GM19240 (cell line): ENCODE measurements at regions not wholly inside any gene's neighbourhood (a gene's known extent, or its start where the extent isn't known, plus 50 kb on each side); places are given as distances from the start of the nearest gene placed in this dataset.

ENCODE experiments used
- DNase-seq: peaks from one replicate; pipeline ENCODE4 v3.0.0; 2011; ENCODE audit warnings: low spot score; ENCODE audit not compliant: insufficient read length

GRCh38 chr11:11140510-11140909 is 212.5 kb downstream of the CSNK2A3 start:
- DNase-seq = no peak

- DNase-seq = no peak
Observed at GRCh38 chr11:11137339-11137738, 215.7 kb downstream of the CSNK2A3 start.

GRCh38 chr11:11135820-11136476 is 217.1 kb downstream of the CSNK2A3 start:
- no peak for DNase-seq

DNA sequence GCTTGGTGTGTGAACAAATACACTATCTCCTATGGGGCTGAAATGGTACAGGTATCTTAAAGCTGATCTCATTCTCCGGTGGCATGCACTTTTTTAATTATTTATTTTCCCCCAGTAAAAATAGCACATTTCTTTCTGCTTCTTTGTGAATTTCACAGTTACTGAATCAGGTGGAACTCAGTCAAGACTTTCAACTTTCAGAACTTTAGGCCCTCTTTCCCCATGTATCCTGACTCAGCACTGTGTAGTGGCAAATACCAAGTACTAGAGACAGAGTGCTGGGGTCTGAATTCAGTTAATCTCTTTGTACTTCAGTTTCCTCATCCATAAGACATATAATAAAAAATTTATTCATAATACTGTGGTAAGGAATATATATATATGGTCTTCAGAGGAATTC is 223.9 kb downstream of the CSNK2A3 start:
- no peak for DNase-seq

- DNase-seq = no peak
Observed at GRCh38 chr11:11125618-11126017, 227.4 kb downstream of the CSNK2A3 start.

DNA sequence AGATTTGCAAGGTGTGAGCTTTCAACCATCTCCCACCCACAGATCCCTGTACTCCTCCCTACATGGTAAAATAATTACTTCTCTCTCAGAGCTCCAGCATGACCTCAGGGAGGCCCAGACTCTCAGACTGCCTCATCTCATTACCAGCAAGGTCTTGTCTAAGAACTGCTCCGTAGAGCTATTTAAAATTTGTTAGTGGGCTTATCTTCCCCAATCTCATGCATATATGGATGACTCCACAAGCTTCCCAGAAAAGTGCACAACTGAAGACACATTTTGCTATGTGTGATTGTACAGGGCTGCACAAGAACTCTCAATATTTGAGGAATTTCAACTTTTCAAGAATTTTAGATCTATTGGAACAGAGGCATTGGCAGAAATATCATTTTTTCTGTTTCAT is 230.3 kb downstream of the CSNK2A3 start:
- DNase-seq = no peak

DNA sequence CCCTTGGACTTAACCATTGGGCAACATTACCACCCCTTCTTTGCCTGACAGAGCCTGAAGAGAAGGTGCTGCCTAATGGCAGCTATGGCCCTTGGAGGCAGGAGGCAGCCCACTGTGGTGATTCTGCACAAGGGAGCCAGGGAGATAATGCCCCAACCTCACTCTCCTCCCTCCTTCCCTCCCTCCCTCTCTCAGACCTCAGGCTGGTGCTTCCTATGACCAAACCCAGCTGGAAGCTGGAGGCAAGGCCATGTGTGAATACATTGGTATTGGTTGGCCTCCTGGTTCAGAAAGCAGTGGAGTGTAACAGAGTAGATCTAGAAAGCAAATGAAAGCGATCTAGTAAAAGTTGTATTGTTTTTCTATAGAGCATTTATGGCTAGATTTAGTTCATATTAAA is 233.1 kb downstream of the CSNK2A3 start:
- no peak for DNase-seq

- no peak for DNase-seq
Observed at GRCh38 chr11:11117730-11118129, 235.3 kb downstream of the CSNK2A3 start.

DNA sequence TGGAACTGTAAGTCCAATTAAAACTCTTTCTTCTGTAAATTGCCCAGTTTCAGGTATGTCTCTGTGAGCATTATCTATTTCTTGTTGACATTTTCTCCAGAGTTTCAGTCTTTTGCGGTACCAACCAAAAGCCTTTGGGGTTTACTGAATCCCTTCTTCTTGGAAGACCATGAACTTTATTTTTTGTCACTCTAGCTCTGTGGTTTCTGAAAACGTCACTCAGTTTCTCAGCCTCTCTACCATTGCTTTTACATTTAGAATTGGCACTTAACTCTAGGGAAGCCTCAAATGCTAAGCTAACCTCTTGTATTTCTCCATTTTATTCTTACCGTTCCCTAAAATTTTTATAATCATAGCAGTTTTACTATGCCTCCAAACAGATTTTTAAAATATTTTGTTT is 237.6 kb downstream of the CSNK2A3 start:
- DNase-seq = no peak

DNA sequence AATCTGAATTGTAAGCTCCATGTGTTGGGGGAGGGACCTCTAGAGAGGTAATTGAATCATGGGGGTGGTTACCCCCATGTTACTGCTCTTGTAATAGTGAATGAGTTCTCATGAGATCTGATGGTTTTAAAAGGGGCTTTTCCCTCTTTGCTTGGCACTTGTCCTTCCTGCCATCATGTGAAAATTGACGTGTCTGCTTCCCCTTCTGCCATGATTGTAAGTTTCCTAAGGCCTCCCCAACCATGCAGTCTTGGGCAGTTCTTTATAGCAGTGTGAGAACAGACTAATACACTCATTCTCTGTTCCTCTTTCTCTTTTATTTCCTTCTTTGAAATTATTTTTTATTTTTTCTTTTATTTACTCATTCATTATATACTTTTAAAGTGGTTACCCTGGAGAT is 239.4 kb downstream of the CSNK2A3 start:
- DNase-seq = no peak

DNA sequence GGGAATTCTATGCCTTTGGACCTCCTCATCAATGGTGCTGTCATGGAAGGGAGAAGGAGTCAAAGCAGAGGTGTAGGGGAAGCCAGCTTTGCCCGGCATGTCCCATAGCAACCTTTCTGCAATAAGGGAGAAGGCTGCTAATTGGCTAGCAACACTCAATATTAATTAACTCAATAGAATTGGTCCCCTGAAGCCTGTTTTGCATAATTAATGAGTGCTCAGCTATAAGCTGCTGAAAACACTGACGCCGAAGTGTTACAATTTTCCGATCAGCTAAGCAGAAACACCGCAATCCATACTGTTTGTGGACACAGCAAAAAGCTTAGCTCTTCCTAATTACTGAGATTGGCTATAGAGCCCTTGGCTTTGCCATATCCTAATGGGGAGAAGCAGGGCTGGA is 245.0 kb downstream of the CSNK2A3 start:
- DNase-seq = no peak

DNA sequence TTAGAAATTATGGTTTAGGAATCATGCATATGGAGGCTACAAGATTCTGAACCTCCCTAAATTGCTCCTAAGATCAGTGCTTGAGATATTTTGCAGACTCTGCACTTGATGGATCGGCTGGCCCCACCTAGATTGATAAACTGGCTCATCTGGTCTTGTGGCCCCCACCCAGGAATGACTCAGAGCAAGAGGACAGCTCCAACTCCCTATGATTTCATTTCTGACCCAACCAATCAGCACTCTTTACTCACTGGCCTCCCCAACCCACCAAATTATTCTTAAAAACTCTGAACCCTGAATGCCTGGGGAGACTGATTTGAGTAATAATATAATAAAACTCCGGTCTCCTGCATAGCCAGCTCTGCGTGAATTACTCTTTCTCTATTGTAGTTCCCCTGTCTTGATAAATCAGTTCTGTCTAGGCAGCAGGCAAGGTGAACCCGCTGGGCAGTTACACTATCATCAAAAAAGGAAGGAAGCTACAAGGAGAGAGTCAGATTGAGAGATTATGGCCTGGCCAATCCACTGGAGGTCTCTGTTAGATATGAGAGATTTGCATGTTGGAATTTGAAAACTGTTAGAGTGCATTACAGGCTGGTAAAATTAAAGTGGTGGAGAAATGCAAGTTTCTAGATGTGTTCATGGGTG is 245.8 kb downstream of the CSNK2A3 start:
- DNase-seq = no peak

GRCh38 chr11:11105361-11105760 is 247.5 kb upstream of the ZBED5 start:
- DNase-seq = no peak

DNA sequence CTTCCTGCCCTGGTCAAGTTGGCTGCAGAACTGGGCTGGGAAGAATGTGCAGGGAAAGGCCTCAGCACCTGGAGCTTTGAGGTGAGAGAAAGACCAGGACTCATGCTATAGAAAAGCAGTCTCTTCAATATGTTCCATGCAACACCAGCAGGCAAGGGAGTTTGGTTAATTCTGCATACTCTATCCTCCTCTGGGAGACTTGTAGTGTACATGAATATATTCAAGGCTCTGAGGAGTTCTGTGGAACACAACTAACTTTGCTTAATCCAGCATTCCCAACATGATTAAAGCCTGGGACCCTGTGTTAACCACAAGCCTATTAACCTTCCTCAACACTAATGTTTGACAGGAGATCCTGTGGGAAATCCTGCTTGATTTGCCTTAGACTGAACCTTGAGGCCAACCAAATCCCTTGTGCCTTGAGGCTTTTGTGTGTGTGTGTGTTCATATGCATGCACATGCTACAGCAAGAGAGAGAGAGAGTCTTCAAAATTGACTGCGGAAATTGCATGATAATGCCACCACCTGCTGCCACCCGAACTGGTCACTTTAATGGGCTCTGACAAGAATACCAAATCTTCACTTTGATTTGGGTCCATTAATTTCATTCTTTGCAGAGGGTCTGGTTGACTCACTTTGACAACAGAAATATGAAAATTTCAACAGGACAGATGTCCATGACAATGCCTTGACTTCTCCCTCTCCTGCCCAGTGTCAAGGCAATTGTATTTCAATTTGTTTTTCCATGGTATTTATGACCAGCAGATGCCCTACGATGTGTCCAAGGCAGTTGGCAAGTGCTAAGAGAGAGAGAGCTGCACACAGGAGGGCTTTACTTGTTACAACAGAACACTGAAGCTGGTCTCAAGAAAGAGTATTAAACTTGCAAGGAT is 238.2 kb upstream of the ZBED5 start:
- no peak for DNase-seq

DNA sequence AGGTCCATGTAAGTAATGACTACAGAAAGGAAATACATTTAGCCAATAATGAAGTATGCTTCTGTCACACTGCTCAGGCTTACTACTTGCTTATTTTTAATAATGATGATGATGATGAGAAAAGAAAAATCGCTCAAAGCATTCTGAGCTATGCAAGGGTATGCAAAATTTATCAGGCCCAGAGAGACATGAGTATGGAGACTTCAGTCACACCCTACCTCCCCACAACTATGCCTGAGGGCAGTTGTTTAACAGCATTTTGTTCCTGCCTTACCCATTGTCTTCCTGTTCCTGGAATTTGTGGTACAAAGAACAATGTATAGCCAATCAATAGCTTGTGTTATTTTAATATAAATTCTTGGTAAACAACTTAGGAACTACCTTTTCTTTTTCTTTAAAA is 232.6 kb upstream of the ZBED5 start:
- no peak for DNase-seq

- no peak for DNase-seq
Observed at GRCh38 chr11:11089805-11090204, 232.0 kb upstream of the ZBED5 start.

- no peak for DNase-seq
Observed at GRCh38 chr11:11086979-11087378, 229.1 kb upstream of the ZBED5 start.

DNA sequence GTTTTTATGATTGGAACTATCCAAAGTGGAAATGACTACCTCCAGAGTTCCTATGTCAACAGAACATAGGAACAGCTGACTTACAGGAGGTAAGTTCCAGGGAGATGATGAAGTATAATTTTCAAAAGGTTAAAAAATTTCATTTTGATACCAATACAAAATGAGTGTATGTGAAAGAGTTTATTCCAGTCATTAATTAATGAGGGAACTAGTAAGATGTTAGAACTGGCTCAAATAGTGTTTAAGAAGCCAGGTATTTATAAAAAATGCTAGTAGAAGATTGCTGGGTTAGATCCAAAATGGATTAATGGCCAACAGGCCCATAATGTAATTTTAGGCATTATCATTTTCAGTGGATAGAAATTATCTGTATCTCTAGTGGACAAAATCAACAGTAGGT is 227.7 kb upstream of the ZBED5 start:
- no peak for DNase-seq

DNA sequence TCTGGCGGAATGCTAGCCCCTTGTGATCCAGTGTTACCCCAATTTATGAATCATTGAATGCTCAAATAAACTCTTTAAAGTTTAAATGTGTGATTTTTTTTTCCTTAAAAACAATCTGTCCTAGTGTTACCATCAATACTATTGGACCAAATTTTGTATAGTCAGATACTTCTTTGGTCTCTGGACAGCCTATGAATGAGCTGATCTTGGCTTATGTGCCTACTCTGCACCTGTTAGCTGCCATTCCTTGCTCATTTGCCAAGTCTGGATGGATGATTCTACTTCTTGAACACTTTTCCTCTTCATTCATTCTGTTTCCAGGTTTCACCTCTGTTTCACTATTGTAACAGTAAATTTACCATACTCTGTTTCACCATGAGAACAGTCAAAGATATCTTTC is 226.5 kb upstream of the ZBED5 start:
- no peak for DNase-seq

- no peak for DNase-seq
Observed at GRCh38 chr11:11083441-11083840, 225.6 kb upstream of the ZBED5 start.

GRCh38 chr11:11082646-11083045 is 224.8 kb upstream of the ZBED5 start:
- no peak for DNase-seq

DNA sequence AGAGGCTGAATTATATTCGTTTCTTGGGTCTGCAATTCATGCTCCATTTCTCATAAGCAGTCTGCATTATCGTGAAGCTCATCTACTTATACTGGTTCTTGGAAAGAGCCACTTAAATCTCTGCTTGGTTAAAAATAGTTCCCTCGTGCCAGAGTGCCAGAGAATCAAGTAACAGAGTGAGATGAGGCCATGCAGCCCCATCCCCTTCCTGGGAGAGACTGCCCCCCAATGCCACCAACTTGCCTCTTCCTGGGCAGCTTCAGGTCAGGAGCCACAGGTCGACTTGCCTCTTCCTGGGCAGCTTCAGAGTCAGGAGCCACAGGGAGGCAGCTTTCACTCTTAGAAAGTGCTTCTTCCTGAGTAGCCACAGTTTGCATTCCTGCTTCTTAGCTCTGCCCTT is 223.9 kb upstream of the ZBED5 start:
- no peak for DNase-seq
